DOHH2 (cell line): ENCODE measurements at regions not wholly inside any gene's neighbourhood (a gene's known extent, or its start where the extent isn't known, plus 50 kb on each side); places are given as distances from the start of the nearest gene placed in this dataset.
"Not testable (repeated sequence)": the region's sequence is repeated elsewhere in the genome, so short reads cannot be mapped to it uniquely, and the experiment has no call there.

ENCODE experiments used
- H3F3A ChIP-seq: fragments of 200-600 bp; sonication (generic), shearing (Covaris generic); 2 replicates; pipeline ENCODE4 v1.6.0; 2016; ENCODE audit warnings: antibody characterized with exemption, mild to moderate bottlenecking; ENCODE audit not compliant: control insufficient read depth, insufficient read depth
- H3K27ac ChIP-seq: fragments of 200-600 bp; sonication (generic); 2 replicates; pipeline ENCODE4 v1.5.1; 2014; ENCODE audit warnings: low read depth, mild to moderate bottlenecking, low read length, moderate library complexity
- H3K27me3 ChIP-seq: fragments of 200-600 bp; sonication (generic); 2 replicates; pipeline ENCODE4 v1.6.1; 2014; ENCODE audit warnings: mild to moderate bottlenecking, low read length, mixed read lengths; ENCODE audit not compliant: control insufficient read depth
- H3K36me3 ChIP-seq: fragments of 200-600 bp; sonication (generic); 2 replicates; pipeline ENCODE4 v1.6.1; 2014; ENCODE audit warnings: mild to moderate bottlenecking, low read length, moderate library complexity, mixed read lengths; ENCODE audit not compliant: control insufficient read depth
- H3K4me1 ChIP-seq: fragments of 200-600 bp; sonication (generic); 2 replicates; pipeline ENCODE4 v1.6.1; 2014; ENCODE audit warnings: mild to moderate bottlenecking, low read length, mixed read lengths; ENCODE audit not compliant: control insufficient read depth
- H3K4me2 ChIP-seq: fragments of 200-600 bp; sonication (generic); 2 replicates; pipeline ENCODE4 v1.6.0; 2014; ENCODE audit warnings: mild to moderate bottlenecking, low read length, moderate library complexity
- H3K4me3 ChIP-seq: fragments of 200-600 bp; sonication (generic); 2 replicates; pipeline ENCODE4 v1.5.1; 2014; ENCODE audit warnings: mild to moderate bottlenecking, low read length, mixed read lengths
- H3K79me2 ChIP-seq: fragments of 200-600 bp; sonication (generic); 2 replicates; pipeline ENCODE4 v1.6.1; 2014; ENCODE audit warnings: mild to moderate bottlenecking, low read length, mixed read lengths; ENCODE audit not compliant: control insufficient read depth
- H3K9me2 ChIP-seq: fragments of 200-600 bp; sonication (generic); replicated peaks from 2 replicates; pipeline ENCODE4 v1.6.1; 2014; ENCODE audit warnings: mild to moderate bottlenecking, low read length, mixed read lengths; ENCODE audit not compliant: control insufficient read depth
- H3K9me3 ChIP-seq: fragments of 200-600 bp; sonication (generic); 2 replicates; pipeline ENCODE4 v1.6.1; 2014; ENCODE audit warnings: antibody characterized with exemption, low read length, mixed read lengths; ENCODE audit not compliant: control insufficient read depth, insufficient read depth
- H4K20me1 ChIP-seq: fragments of 200-600 bp; sonication (generic); 2 replicates; pipeline ENCODE4 v1.6.0; 2014; ENCODE audit warnings: low read depth, mild to moderate bottlenecking, antibody characterized with exemption, low read length, moderate library complexity; ENCODE audit not compliant: control insufficient read depth, insufficient read depth
- EZH2phosphoT487 ChIP-seq: fragments of 200-600 bp; sonication (generic); IDR thresholded peaks from 2 replicates; pipeline ENCODE4 v1.6.1; 2017; ENCODE audit warnings: borderline replicate concordance, mild to moderate bottlenecking, antibody characterized with exemption, low read length, moderate library complexity, mixed read lengths
- TF ChIP-seq, protein P1 (sequence below): fragments of 200-600 bp; sonication (generic); IDR thresholded peaks from one replicate; pipeline ENCODE4 v1.5.1; 2014; ENCODE audit warnings: antibody characterized with exemption, mild to moderate bottlenecking, low read depth, low read length; ENCODE audit not compliant: poor library complexity, severe bottlenecking

DNA sequence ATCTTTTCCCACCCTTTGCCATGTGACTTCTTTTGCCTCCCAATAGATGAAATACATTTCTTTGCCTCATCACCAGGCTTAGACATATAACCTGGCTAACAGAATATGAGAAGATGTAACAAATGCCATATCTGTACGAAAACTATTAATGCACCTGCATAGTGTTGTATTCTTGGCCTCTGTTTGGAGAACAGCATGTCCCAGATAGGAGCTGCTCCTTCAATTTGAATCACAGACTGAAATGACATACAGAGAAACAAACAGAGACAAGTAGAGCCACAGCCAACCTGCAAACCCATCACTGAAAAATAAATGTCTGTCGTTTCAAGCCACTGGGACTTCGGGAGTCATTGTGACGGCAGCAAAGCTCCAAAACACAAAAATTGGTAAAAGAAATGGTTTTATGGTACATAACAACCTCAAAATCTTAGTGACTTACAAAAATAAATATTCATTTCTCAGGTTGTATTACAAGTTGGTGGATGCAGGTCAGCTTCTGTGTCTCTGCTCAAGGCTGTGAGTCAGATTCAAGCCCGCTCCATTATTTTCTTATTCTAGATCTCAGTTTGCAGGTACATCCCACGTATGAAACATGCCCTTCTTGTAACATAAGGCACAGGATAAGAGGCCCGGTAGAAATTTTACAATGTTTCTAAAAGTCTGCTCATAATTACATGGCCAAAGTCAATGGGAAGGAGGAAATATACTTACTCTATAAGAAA, 171.3 kb upstream of the SOX6 start:
- no peaks in the 10 kb centered on the region for H4K20me1 ChIP-seq
- no peaks in the 10 kb centered on the region for H3K9me2 ChIP-seq
- H3K27ac ChIP-seq, result no peak overlapping the region
- no peak overlapping the region for H3K4me2 ChIP-seq
- no peaks in the 10 kb centered on the region for H3K79me2 ChIP-seq
- no peaks in the 10 kb centered on the region for H3K9me3 ChIP-seq
- H3K4me1 ChIP-seq, result no peaks in the 10 kb centered on the region
- H3K4me3 ChIP-seq, result no peak overlapping the region
- H3F3A ChIP-seq, result no peaks in the 10 kb centered on the region
- no peaks in the 10 kb centered on the region for H3K36me3 ChIP-seq
- TF ChIP-seq EZH2phosphoT487, result no peak
- TF ChIP-seq, protein P1, sequence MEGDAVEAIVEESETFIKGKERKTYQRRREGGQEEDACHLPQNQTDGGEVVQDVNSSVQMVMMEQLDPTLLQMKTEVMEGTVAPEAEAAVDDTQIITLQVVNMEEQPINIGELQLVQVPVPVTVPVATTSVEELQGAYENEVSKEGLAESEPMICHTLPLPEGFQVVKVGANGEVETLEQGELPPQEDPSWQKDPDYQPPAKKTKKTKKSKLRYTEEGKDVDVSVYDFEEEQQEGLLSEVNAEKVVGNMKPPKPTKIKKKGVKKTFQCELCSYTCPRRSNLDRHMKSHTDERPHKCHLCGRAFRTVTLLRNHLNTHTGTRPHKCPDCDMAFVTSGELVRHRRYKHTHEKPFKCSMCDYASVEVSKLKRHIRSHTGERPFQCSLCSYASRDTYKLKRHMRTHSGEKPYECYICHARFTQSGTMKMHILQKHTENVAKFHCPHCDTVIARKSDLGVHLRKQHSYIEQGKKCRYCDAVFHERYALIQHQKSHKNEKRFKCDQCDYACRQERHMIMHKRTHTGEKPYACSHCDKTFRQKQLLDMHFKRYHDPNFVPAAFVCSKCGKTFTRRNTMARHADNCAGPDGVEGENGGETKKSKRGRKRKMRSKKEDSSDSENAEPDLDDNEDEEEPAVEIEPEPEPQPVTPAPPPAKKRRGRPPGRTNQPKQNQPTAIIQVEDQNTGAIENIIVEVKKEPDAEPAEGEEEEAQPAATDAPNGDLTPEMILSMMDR, result no peak
- no peaks in the 10 kb centered on the region for H3K27me3 ChIP-seq

DNA sequence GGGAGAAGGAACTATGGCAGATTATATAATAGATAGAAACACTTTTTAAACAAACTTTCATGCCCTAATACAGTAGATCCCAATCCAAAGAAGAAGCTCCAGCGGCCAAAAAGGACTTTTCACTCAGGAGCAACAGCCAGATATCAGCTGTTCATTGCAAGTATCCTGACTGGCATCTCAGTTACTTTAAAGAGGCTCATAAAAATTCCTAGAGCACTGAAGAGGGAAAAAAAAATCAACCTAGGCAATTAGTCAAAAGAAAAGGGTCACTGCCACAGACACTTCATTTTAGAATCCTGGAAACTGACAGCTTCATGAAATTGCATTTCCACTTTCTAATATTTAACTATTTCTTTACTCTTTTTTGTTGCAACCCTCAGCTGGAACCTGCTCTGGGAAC, 170.6 kb upstream of the SOX6 start:
- no peaks in the 10 kb centered on the region for H3K9me3 ChIP-seq
- no peaks in the 10 kb centered on the region for H3K9me2 ChIP-seq
- TF ChIP-seq, protein P1, result no peak
- TF ChIP-seq EZH2phosphoT487, result no peak
- H3F3A ChIP-seq, result no peaks in the 10 kb centered on the region
- no peaks in the 10 kb centered on the region for H4K20me1 ChIP-seq
- no peaks in the 10 kb centered on the region for H3K36me3 ChIP-seq
- H3K27me3 ChIP-seq, result no peaks in the 10 kb centered on the region
- no peaks in the 10 kb centered on the region for H3K4me1 ChIP-seq
- H3K4me3 ChIP-seq, result no peak overlapping the region
- no peak overlapping the region for H3K27ac ChIP-seq
- H3K4me2 ChIP-seq, result no peak overlapping the region
- H3K79me2 ChIP-seq, result no peaks in the 10 kb centered on the region

DNA sequence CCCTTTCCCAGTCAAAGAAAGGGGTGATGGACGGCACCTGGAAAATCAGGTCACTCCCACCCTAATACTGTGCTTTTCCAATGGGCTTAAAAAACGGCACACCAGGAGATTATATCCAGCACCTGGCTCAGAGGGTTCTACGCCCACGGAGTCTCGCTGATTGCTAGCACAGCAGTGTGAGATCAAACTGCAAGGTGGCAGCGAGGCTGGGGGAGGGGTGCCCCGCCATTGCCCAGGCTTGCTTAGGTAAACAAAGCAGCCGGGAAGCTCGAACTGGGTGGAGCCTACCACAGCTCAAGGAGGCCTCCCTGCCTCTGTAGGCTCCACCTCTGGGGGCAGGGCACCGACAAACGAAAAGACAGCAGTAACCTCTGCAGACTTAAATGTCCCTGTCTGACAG, 164.4 kb upstream of the SOX6 start:
- not testable (repeated sequence) for H3K4me3 ChIP-seq, H3K79me2 ChIP-seq, H3K27ac ChIP-seq, H3K9me2 ChIP-seq, H3K9me3 ChIP-seq, H3K27me3 ChIP-seq, H3K4me1 ChIP-seq, H3F3A ChIP-seq, H4K20me1 ChIP-seq, H3K36me3 ChIP-seq, H3K4me2 ChIP-seq

DNA sequence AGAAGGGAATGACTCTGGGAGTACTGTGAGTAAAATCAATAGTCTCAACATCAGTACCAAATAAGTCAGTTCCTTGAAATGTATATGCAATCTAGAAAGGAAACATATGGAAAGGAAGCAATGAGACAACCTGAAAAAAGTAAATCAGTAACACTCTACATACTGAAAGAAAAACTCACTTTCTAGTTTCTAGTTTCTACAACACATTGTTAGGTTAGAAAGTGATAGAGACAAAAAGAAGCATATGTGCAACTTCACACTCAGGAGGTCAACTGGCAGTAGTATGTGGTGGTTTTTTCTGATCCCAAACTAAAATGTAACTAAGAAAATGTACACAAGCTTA, 156.5 kb upstream of the SOX6 start:
- Histone ChIP-seq H3K36me3 (no peaks in the 10 kb centered on the region), H3K4me2 (no peak overlapping the region), H3K9me2 (no peaks in the 10 kb centered on the region), H3K9me3 (no peaks in the 10 kb centered on the region), H3K79me2 (no peaks in the 10 kb centered on the region), H3K4me1 (no peaks in the 10 kb centered on the region), H3F3A (no peaks in the 10 kb centered on the region), H4K20me1 (no peaks in the 10 kb centered on the region), H3K27me3 (no peaks in the 10 kb centered on the region), H3K27ac (no peak overlapping the region), H3K4me3 (no peak overlapping the region)
- TF ChIP-seq EZH2phosphoT487, result no peak
- TF ChIP-seq, protein P1, result no peak
